GM19395 (cell line): ENCODE measurements at regions not wholly inside any gene's neighbourhood (a gene's known extent, or its start where the extent isn't known, plus 50 kb on each side); places are given as distances from the start of the nearest gene placed in this dataset.

Source experiments
- ATAC-seq: cut with Tn5 transposase; IDR thresholded peaks from one replicate; pipeline ENCODE4 v1.9.1; 2021; ENCODE audit warnings: mild to moderate bottlenecking, moderate library complexity; ENCODE audit not compliant: unreplicated experiment

GRCh38 chr6:144646093-144647056 is 361.2 kb downstream of the UTRN start:
- ATAC-seq, result no peak

- no peak for ATAC-seq
These were observed 362.4 kb downstream of the UTRN start for GRCh38 chr6:144647406-144647964.

- no peak for ATAC-seq
These were observed 363.0 kb downstream of the UTRN start for GRCh38 chr6:144647971-144648651.

GRCh38 chr6:144649085-144649484 is 363.9 kb downstream of the UTRN start:
- ATAC-seq, result no peak

GRCh38 chr6:144651234-144651633 is 366.1 kb downstream of the UTRN start:
- no peak for ATAC-seq

GRCh38 chr6:144652292-144652891 is 367.3 kb downstream of the UTRN start:
- ATAC-seq, result no peak

GRCh38 chr6:144653885-144654505 is 368.9 kb downstream of the UTRN start:
- ATAC-seq, result peak; percentile 95

- peak; percentile 6 for ATAC-seq
These were observed 369.4 kb downstream of the UTRN start for GRCh38 chr6:144654506-144654905.

GRCh38 chr6:144655376-144655775 is 370.2 kb downstream of the UTRN start:
- no peak for ATAC-seq

- no peak for ATAC-seq
These were observed 372.6 kb downstream of the UTRN start for GRCh38 chr6:144657691-144658090.

- peak; percentile 78 for ATAC-seq
These were observed 374.4 kb downstream of the UTRN start for GRCh38 chr6:144659202-144660182.

- ATAC-seq, result no peak
These were observed 375.5 kb downstream of the UTRN start for GRCh38 chr6:144660561-144661115.

GRCh38 chr6:144661116-144661806 is 376.1 kb downstream of the UTRN start:
- no peak for ATAC-seq

- ATAC-seq, result no peak
These were observed 377.8 kb downstream of the UTRN start for GRCh38 chr6:144662812-144663365.

- no peak for ATAC-seq
These were observed 379.1 kb downstream of the UTRN start for GRCh38 chr6:144664281-144664680.

GRCh38 chr6:144664947-144665346 is 379.8 kb downstream of the UTRN start:
- ATAC-seq, result no peak

GRCh38 chr6:144665932-144666450 is 380.9 kb downstream of the UTRN start:
- no peak for ATAC-seq

- ATAC-seq, result no peak
These were observed 381.6 kb downstream of the UTRN start for GRCh38 chr6:144666781-144667180.
